ENCODE measurements at regions not wholly inside any gene's neighbourhood (a gene's known extent, or its start where the extent isn't known, plus 50 kb on each side); places are given as distances from the start of the nearest gene placed in this dataset.

GRCh38 chr1:38291906-38292521, 245.4 kb upstream of the POU3F1 start:
- TF ChIP-seq CTCF (IDR thresholded peaks at IDR 0.05), result no peak
- TF ChIP-seq EZH2 (IDR thresholded peaks at IDR 0.05), result no peak
